A673 (cell line): ENCODE measurements at regions not wholly inside any gene's neighbourhood (a gene's known extent, or its start where the extent isn't known, plus 50 kb on each side); places are given as distances from the start of the nearest gene placed in this dataset.

ENCODE experiments used
- BruUV-seq: library from RNA; stranded (reverse); fragments of 400-500 nt; replicated peaks from 2 replicates; lab custom pipeline; 2021; lab: Mats Ljungman, UMichigan
- CTCF ChIA-PET: fragments of 300-600 bp; sonication (Branson Sonifier 250); formaldehyde crosslinking; loops from one replicate; lab custom pipeline; 2022; ENCODE audit warnings: antibody characterized with exemption; lab: Charles Lee
- POLR2A ChIA-PET: fragments of 300-600 bp; sonication (Branson Sonifier 250); formaldehyde crosslinking; loops from one replicate; lab custom pipeline; 2022; ENCODE audit warnings: antibody characterized with exemption; ENCODE audit not compliant: low non-redundant PET; lab: Charles Lee
- DNase-seq: peaks from one replicate; pipeline ENCODE4 v3.0.0-alpha.2; 2015; ENCODE audit warnings: low spot score
- H3K27ac ChIP-seq: fragments of 200-600 bp; sonication (generic); 2 replicates; pipeline ENCODE4 v1.5.1; 2016; ENCODE audit warnings: mixed run types, low read depth, mild to moderate bottlenecking, mixed read lengths, antibody characterized with exemption, low read length; ENCODE audit not compliant: poor library complexity, severe bottlenecking
- H3K27me3 ChIP-seq: fragments of 200-600 bp; sonication (generic); replicated peaks from 2 replicates; pipeline ENCODE4 v1.6.1; 2017; ENCODE audit warnings: mixed run types, low read depth, mild to moderate bottlenecking, mixed read lengths, antibody characterized with exemption, low read length; ENCODE audit not compliant: insufficient read depth, poor library complexity
- H3K36me3 ChIP-seq: fragments of 200-600 bp; sonication (generic); 2 replicates; pipeline ENCODE4 v1.6.1; 2016; ENCODE audit warnings: mixed run types, mild to moderate bottlenecking, mixed read lengths, antibody characterized with exemption, low read length; ENCODE audit not compliant: insufficient read depth, poor library complexity, severe bottlenecking
- H3K4me1 ChIP-seq: fragments of 200-600 bp; sonication (generic); 2 replicates; pipeline ENCODE4 v1.6.1; 2017; ENCODE audit warnings: mixed run types, mild to moderate bottlenecking, mixed read lengths, antibody characterized with exemption, low read length; ENCODE audit not compliant: insufficient read depth, poor library complexity, severe bottlenecking
- H3K4me3 ChIP-seq: fragments of 200-600 bp; sonication (generic); 2 replicates; pipeline ENCODE4 v1.5.1; 2016; ENCODE audit warnings: low read depth, mixed run types, mild to moderate bottlenecking, mixed read lengths, low read length; ENCODE audit not compliant: poor library complexity, severe bottlenecking
- H3K9me3 ChIP-seq: fragments of 200-600 bp; sonication (generic); 2 replicates; pipeline ENCODE4 v1.6.1; 2016; ENCODE audit warnings: mixed run types, low read depth, mild to moderate bottlenecking, mixed read lengths, antibody characterized with exemption, low read length; ENCODE audit not compliant: poor library complexity, severe bottlenecking
- CTCF ChIP-seq: fragments of 300-800, 200-600 bp; sonication (generic); conservative IDR thresholded peaks from 2 replicates; pipeline ENCODE4 v1.5.1; 2017; ENCODE audit warnings: low read depth, mild to moderate bottlenecking, antibody characterized with exemption, low read length, moderate library complexity, mixed read lengths
- EZH2 ChIP-seq: fragments of 200-600 bp; sonication (generic); IDR thresholded peaks from 2 replicates; pipeline ENCODE4 v1.6.1; 2017; ENCODE audit warnings: borderline replicate concordance, low read depth, mild to moderate bottlenecking, mixed read lengths, antibody characterized with exemption, low read length; ENCODE audit not compliant: poor library complexity, severe bottlenecking
- intact Hi-C: fragments of 100-400 bp; cut with micrococcal nuclease; formaldehyde crosslinking; loops from one replicate; pipeline ENCODE4 v1.10.0; 2022; ENCODE audit not compliant: unreplicated experiment

GRCh38 chr5:34545626-34546025 is 110.5 kb upstream of the RAI14 start:
- no peak for TF ChIP-seq CTCF
- CTCF ChIA-PET, result no interaction called here
- intact Hi-C loops, result no loop called here
- H3K4me3 ChIP-seq, result no peak overlapping the region
- H3K9me3 ChIP-seq, result no peaks in the 10 kb centered on the region
- H3K36me3 ChIP-seq, result no peaks in the 10 kb centered on the region
- POLR2A ChIA-PET, result no interaction called here
- H3K4me1 ChIP-seq, result no peaks in the 10 kb centered on the region
- DNase-seq, result no peak
- H3K27me3 ChIP-seq, result no peaks in the 10 kb centered on the region
- H3K27ac ChIP-seq, result no peak overlapping the region
- no TSS peak for BruUV-seq

GRCh38 chr5:34547300-34548085 is 108.6 kb upstream of the RAI14 start:
- POLR2A ChIA-PET, result no interaction called here
- no peaks in the 10 kb centered on the region for H3K36me3 ChIP-seq
- TF ChIP-seq EZH2, result no peak
- TF ChIP-seq CTCF, result no peak
- DNase-seq, result no peak
- H3K4me3 ChIP-seq, result no peak overlapping the region
- CTCF ChIA-PET, result no interaction called here
- no peak overlapping the region for H3K27ac ChIP-seq
- no peaks in the 10 kb centered on the region for H3K27me3 ChIP-seq
- H3K4me1 ChIP-seq, result no peaks in the 10 kb centered on the region
- H3K9me3 ChIP-seq, result no peaks in the 10 kb centered on the region
- no TSS peak for BruUV-seq
- intact Hi-C loops, result no loop called here

DNA sequence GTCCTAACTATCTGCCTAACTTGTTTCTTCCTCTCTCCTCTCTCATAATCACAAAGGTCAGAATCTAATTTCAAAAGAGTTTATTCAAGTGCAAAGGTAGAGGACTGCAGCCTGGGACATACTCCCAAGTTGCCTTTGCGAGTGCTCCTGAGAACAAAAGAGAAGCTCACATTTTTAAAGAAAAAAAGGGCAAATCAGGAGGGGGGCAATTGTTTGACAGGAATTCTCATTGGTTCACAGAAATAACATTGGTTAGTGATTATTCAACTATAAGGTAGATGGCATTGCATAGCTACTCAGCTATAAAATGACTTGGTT is 108.1 kb upstream of the RAI14 start:
- H3K27me3 ChIP-seq, result no peaks in the 10 kb centered on the region
- no peaks in the 10 kb centered on the region for H3K36me3 ChIP-seq
- H3K9me3 ChIP-seq, result no peaks in the 10 kb centered on the region
- no TSS peak for BruUV-seq
- no peak overlapping the region for H3K4me3 ChIP-seq
- no peaks in the 10 kb centered on the region for H3K4me1 ChIP-seq
- ChIA-PET CTCF (no interaction called here), POLR2A (no interaction called here)
- no peak for DNase-seq
- intact Hi-C loops, result no loop called here
- TF ChIP-seq CTCF, result no peak
- TF ChIP-seq EZH2, result no peak
- no peak overlapping the region for H3K27ac ChIP-seq
